GM12892 (cell line): ENCODE measurements at regions not wholly inside any gene's neighbourhood (a gene's known extent, or its start where the extent isn't known, plus 50 kb on each side); places are given as distances from the start of the nearest gene placed in this dataset.

Source experiments
- POLR2A ChIP-seq: IDR thresholded peaks from 2 replicates; pipeline ENCODE4 v1.6.1; 2011; ENCODE audit warnings: low read depth, low read length, control low read depth
- POLR2AphosphoS5 ChIP-seq: IDR thresholded peaks from 2 replicates; pipeline ENCODE4 v1.6.1; 2011; ENCODE audit warnings: low read depth, low read length, control low read depth
- TAF1 ChIP-seq: IDR thresholded peaks from 2 replicates; pipeline ENCODE4 v1.6.1; 2011; ENCODE audit warnings: low read depth, mild to moderate bottlenecking, control low read depth, low read length, borderline replicate concordance

GRCh38 chr2:146532509-146533147, 1312.2 kb upstream of the ACVR2A start:
- TF ChIP-seq POLR2A (no peak), POLR2AphosphoS5 (no peak), TAF1 (no peak)
